CD14-positive monocyte (primary cell): ENCODE measurements at regions not wholly inside any gene's neighbourhood (a gene's known extent, or its start where the extent isn't known, plus 50 kb on each side); places are given as distances from the start of the nearest gene placed in this dataset.

Experiments
- DNase-seq, 3 donors: peaks; one replicate each; pipeline ENCODE4 v3.0.0-alpha.2; 2011 to 2022
- H2AFZ ChIP-seq: 2 replicates; pipeline ENCODE4 v1.6.0; 2012; ENCODE audit warnings: mild to moderate bottlenecking, low read depth, low read length, inconsistent platforms; ENCODE audit not compliant: insufficient read depth, poor library complexity, severe bottlenecking
- H3K27ac ChIP-seq, 2 donors: 1 replicate in 1 of 2; 2 replicates in 1 of 2; pipeline ENCODE4 v1.5.1; 2012 to 2013; ENCODE audit warnings: low read length in 2 of 2, control low read depth in 1 of 2, inconsistent platforms in 1 of 2, low read depth in 1 of 2, mild to moderate bottlenecking in 1 of 2
- H3K27me3 ChIP-seq, 2 donors: one replicate each; pipeline versions ENCODE4 v1.6.0 to v1.6.1; 2011 to 2013; ENCODE audit warnings: low read length in 2 of 2; ENCODE audit not compliant: control insufficient read depth in 2 of 2, insufficient read depth in 2 of 2
- H3K36me3 ChIP-seq, 2 donors: replicated peaks in 1 of 2; 1 replicate in 1 of 2; 2 replicates in 1 of 2; pipeline versions ENCODE4 v1.5.1 to v1.6.1; 2012 to 2013; ENCODE audit warnings: low read length in 2 of 2, control low read depth in 1 of 2, inconsistent platforms in 1 of 2, mild to moderate bottlenecking in 1 of 2; ENCODE audit not compliant: insufficient read depth in 2 of 2, control insufficient read depth in 1 of 2
- H3K4me1 ChIP-seq, 2 donors: 1 replicate in 1 of 2; 2 replicates in 1 of 2; pipeline versions ENCODE4 v1.5.1 to v1.6.1; 2012 to 2013; ENCODE audit warnings: low read length in 2 of 2, control low read depth in 1 of 2, inconsistent platforms in 1 of 2, mild to moderate bottlenecking in 1 of 2, moderate library complexity in 1 of 2; ENCODE audit not compliant: insufficient read depth in 2 of 2, control insufficient read depth in 1 of 2
- H3K4me2 ChIP-seq: replicated peaks from 2 replicates; pipeline ENCODE3; 2012; ENCODE audit warnings: low read length, moderate library complexity, mild to moderate bottlenecking; ENCODE audit not compliant: poor library complexity, severe bottlenecking; ENCODE audit errors: extremely low read depth
- H3K4me3 ChIP-seq, 3 experiments: fragments of 200-600 bp in 1 of 3; sonication (generic) in 1 of 3; replicated peaks in 1 of 3; 1 replicate in 2 of 3; 2 replicates in 1 of 3; pipeline ENCODE4 v1.5.1; 2011 to 2013; ENCODE audit warnings: low read length in 3 of 3, mild to moderate bottlenecking in 3 of 3, control low read depth in 2 of 3, low read depth in 2 of 3, inconsistent platforms in 1 of 3, moderate library complexity in 1 of 3
- H3K79me2 ChIP-seq: 2 replicates; pipeline ENCODE4 v1.6.0; 2012; ENCODE audit warnings: mild to moderate bottlenecking, control low read depth, inconsistent platforms, low read length, moderate library complexity; ENCODE audit not compliant: insufficient read depth
- H3K9ac ChIP-seq: 2 replicates; pipeline ENCODE4 v1.6.0; 2017; ENCODE audit warnings: low read length, mild to moderate bottlenecking; ENCODE audit not compliant: insufficient read depth, poor library complexity, severe bottlenecking
- H3K9me3 ChIP-seq, 2 donors: replicated peaks in 1 of 2; 1 replicate in 1 of 2; 2 replicates in 1 of 2; pipeline versions ENCODE4 v1.5.1 to v1.6.1; 2012 to 2013; ENCODE audit warnings: low read length in 2 of 2, control low read depth in 1 of 2; ENCODE audit not compliant: control insufficient read depth in 1 of 2, insufficient read depth in 1 of 2
- H4K20me1 ChIP-seq: 2 replicates; pipeline ENCODE4 v1.6.0; 2012; ENCODE audit warnings: mild to moderate bottlenecking, low read length, control low read depth, moderate library complexity; ENCODE audit not compliant: insufficient read depth
- H3K27ac Mint-ChIP-seq, 7 donors: one replicate each; pipeline ENCODE4 v1.8.0; 2020; ENCODE audit warnings: mild to moderate bottlenecking in 7 of 7, mixed read lengths in 7 of 7, moderate library complexity in 6 of 7, inconsistent platforms in 2 of 7
- H3K27me3 Mint-ChIP-seq, 3 donors: one replicate each; pipeline ENCODE4 v1.8.0; 2021 to 2022; ENCODE audit warnings: low read depth in 3 of 3, mild to moderate bottlenecking in 3 of 3, mixed read lengths in 3 of 3, moderate library complexity in 3 of 3, inconsistent platforms in 1 of 3
- H3K36me3 Mint-ChIP-seq, 2 donors: one replicate each; pipeline ENCODE4 v1.8.0; 2020; ENCODE audit warnings: mixed read lengths in 2 of 2, inconsistent platforms in 1 of 2, mild to moderate bottlenecking in 1 of 2
- H3K4me1 Mint-ChIP-seq: one replicate; pipeline ENCODE4 v1.8.0; 2020; ENCODE audit warnings: mild to moderate bottlenecking, mixed read lengths
- H3K4me3 Mint-ChIP-seq, 2 donors: one replicate each; pipeline ENCODE4 v1.8.0; 2020; ENCODE audit warnings: mild to moderate bottlenecking in 2 of 2, mixed read lengths in 2 of 2, moderate library complexity in 1 of 2
- H3K9me3 Mint-ChIP-seq, 7 donors: one replicate each; pipeline ENCODE4 v1.8.0; 2020 to 2022; ENCODE audit warnings: mixed read lengths in 7 of 7, mild to moderate bottlenecking in 6 of 7, moderate library complexity in 6 of 7, inconsistent platforms in 2 of 7
- WGBS: methylation state at CpG from one replicate; pipeline ENCODE4 v1.1.5; 2013; ENCODE audit warnings: missing lambda C conversion rate; ENCODE audit not compliant: insufficient coverage; 5-methylcytosine and 5-hydroxymethylcytosine counted together
- intact Hi-C, 2 donors: fragments of 100-400 bp; cut with micrococcal nuclease; formaldehyde crosslinking; loops; one replicate each; pipeline versions ENCODE4 v1.15.0 to v1.15.1; 2023
- TF ChIP-seq, protein P1 (sequence below): fragments of 200-600 bp; IDR thresholded peaks from one replicate; pipeline ENCODE4 v1.8.0; 2022; ENCODE audit warnings: antibody characterized with exemption, mild to moderate bottlenecking

- Histone ChIP-seq H2AFZ (no peak overlapping the region), H3K4me2 (no peak overlapping the region), H4K20me1 (no peaks in the 10 kb centered on the region), H3K4me1 (no peaks in the 10 kb centered on the region), H3K27ac (no peak overlapping the region), H3K9me3 (no peaks in the 10 kb centered on the region), H3K27me3 (no peaks in the 10 kb centered on the region), H3K4me3 (no peak overlapping the region), H3K79me2 (no peaks in the 10 kb centered on the region), H3K9ac (no peak overlapping the region), H3K36me3 (no peaks in the 10 kb centered on the region)
- Mint-ChIP-seq H3K9me3 (peaks cover 0 to 2% (median 0%) of the 10 kb centered on the region in 7 donors), H3K4me3 (no peak overlapping the region), H3K36me3 (no peaks in the 10 kb centered on the region), H3K27ac (no peak overlapping the region), H3K27me3 (no peaks in the 10 kb centered on the region), H3K4me1 (no peaks in the 10 kb centered on the region)
- intact Hi-C loops = no loop called here
- no CpG with 5 or more reads among the region's 2 CpGs for WGBS
- TF ChIP-seq, protein P1, sequence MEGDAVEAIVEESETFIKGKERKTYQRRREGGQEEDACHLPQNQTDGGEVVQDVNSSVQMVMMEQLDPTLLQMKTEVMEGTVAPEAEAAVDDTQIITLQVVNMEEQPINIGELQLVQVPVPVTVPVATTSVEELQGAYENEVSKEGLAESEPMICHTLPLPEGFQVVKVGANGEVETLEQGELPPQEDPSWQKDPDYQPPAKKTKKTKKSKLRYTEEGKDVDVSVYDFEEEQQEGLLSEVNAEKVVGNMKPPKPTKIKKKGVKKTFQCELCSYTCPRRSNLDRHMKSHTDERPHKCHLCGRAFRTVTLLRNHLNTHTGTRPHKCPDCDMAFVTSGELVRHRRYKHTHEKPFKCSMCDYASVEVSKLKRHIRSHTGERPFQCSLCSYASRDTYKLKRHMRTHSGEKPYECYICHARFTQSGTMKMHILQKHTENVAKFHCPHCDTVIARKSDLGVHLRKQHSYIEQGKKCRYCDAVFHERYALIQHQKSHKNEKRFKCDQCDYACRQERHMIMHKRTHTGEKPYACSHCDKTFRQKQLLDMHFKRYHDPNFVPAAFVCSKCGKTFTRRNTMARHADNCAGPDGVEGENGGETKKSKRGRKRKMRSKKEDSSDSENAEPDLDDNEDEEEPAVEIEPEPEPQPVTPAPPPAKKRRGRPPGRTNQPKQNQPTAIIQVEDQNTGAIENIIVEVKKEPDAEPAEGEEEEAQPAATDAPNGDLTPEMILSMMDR = no peak
- no peak for DNase-seq
These were observed 450.9 kb downstream of the GJA1 start for GRCh38 chr6:121886223-121886830.

GRCh38 chr6:121887724-121888123 is 452.3 kb downstream of the GJA1 start:
- H3K9me3 Mint-ChIP-seq = peaks cover 0 to 2% (median 0%) of the 10 kb centered on the region in 7 donors
- Histone ChIP-seq H3K4me1 (no peaks in the 10 kb centered on the region), H3K4me3 (no peak overlapping the region), H3K27me3 (no peaks in the 10 kb centered on the region), H3K4me2 (no peak overlapping the region), H3K36me3 (no peaks in the 10 kb centered on the region), H3K79me2 (no peaks in the 10 kb centered on the region), H3K9me3 (no peaks in the 10 kb centered on the region), H3K9ac (no peak overlapping the region), H4K20me1 (no peaks in the 10 kb centered on the region), H3K27ac (no peak overlapping the region), H2AFZ (no peak overlapping the region)
- WGBS = no CpG with 5 or more reads among the region's 4 CpGs
- H3K27ac Mint-ChIP-seq = no peak overlapping the region
- TF ChIP-seq, protein P1 = no peak
- DNase-seq = no peak
- H3K4me1 Mint-ChIP-seq = no peaks in the 10 kb centered on the region
- intact Hi-C loops = no loop called here
- H3K36me3 Mint-ChIP-seq = no peaks in the 10 kb centered on the region
- H3K27me3 Mint-ChIP-seq = no peaks in the 10 kb centered on the region
- no peak overlapping the region for H3K4me3 Mint-ChIP-seq
